Mesothelial cell of epicardium (in vitro differentiated cells): ENCODE measurements at regions not wholly inside any gene's neighbourhood (a gene's known extent, or its start where the extent isn't known, plus 50 kb on each side); places are given as distances from the start of the nearest gene placed in this dataset.

Experiments
- DNase-seq, 2 experiments: peaks; one replicate each; pipeline ENCODE4 v3.0.0; 2021; ENCODE audit warnings: low spot score in 2 of 2; ENCODE audit not compliant: unreplicated experiment in 2 of 2
- H3K27ac Mint-ChIP-seq: 2 replicates; pipeline ENCODE4 v1.8.0; 2021; ENCODE audit warnings: mixed read lengths
- H3K27me3 Mint-ChIP-seq: 2 replicates; pipeline ENCODE4 v1.8.0; 2021; ENCODE audit warnings: low read depth, mixed read lengths
- H3K36me3 Mint-ChIP-seq: 2 replicates; pipeline ENCODE4 v1.8.0; 2021; ENCODE audit warnings: mixed read lengths
- H3K4me1 Mint-ChIP-seq: 2 replicates; pipeline ENCODE4 v1.8.0; 2021; ENCODE audit warnings: mixed read lengths
- H3K4me3 Mint-ChIP-seq: 2 replicates; pipeline ENCODE4 v1.8.0; 2021; ENCODE audit warnings: mild to moderate bottlenecking, moderate library complexity, mixed read lengths
- H3K9me3 Mint-ChIP-seq: 2 replicates; pipeline ENCODE4 v1.8.0; 2021; ENCODE audit warnings: mixed read lengths
- CTCF ChIP-seq: fragments of 200-600 bp; sonication (generic); IDR thresholded peaks from one replicate; pipeline ENCODE4 v1.5.0; 2021; ENCODE audit warnings: antibody characterized with exemption; ENCODE audit not compliant: unreplicated experiment

- no peak for TF ChIP-seq CTCF
- peaks cover 13% of the 10 kb centered on the region for H3K27me3 Mint-ChIP-seq
- H3K9me3 Mint-ChIP-seq, result no peaks in the 10 kb centered on the region
- no peak overlapping the region for H3K4me3 Mint-ChIP-seq
- no peak overlapping the region for H3K27ac Mint-ChIP-seq
- peaks cover 14% of the 10 kb centered on the region for H3K4me1 Mint-ChIP-seq
- no peak for DNase-seq
- no peaks in the 10 kb centered on the region for H3K36me3 Mint-ChIP-seq
These were observed 86.6 kb upstream of the BRD7 start for GRCh38 chr16:50455288-50455845.

- no peak for DNase-seq
- Mint-ChIP-seq H3K27ac (no peak overlapping the region), H3K4me1 (peaks cover 15% of the 10 kb centered on the region), H3K27me3 (peaks cover 6% of the 10 kb centered on the region), H3K4me3 (no peak overlapping the region), H3K9me3 (no peaks in the 10 kb centered on the region), H3K36me3 (no peaks in the 10 kb centered on the region)
- no peak for TF ChIP-seq CTCF
These were observed 84.7 kb upstream of the BRD7 start for GRCh38 chr16:50453446-50453845.

- Mint-ChIP-seq H3K27ac (no peak overlapping the region), H3K27me3 (peaks cover 13% of the 10 kb centered on the region), H3K4me3 (no peak overlapping the region), H3K9me3 (no peaks in the 10 kb centered on the region), H3K36me3 (no peaks in the 10 kb centered on the region), H3K4me1 (peaks cover 9% of the 10 kb centered on the region)
- no peak for TF ChIP-seq CTCF
- no peak for DNase-seq
These were observed 83.2 kb upstream of the BRD7 start for GRCh38 chr16:50451951-50452508.

GRCh38 chr16:50450957-50451356 lies 82.2 kb upstream of the BRD7 start:
- H3K4me1 Mint-ChIP-seq, result peaks cover 9% of the 10 kb centered on the region
- no peak overlapping the region for H3K4me3 Mint-ChIP-seq
- DNase-seq, result no peak
- H3K27me3 Mint-ChIP-seq, result peaks cover 16% of the 10 kb centered on the region
- H3K9me3 Mint-ChIP-seq, result no peaks in the 10 kb centered on the region
- no peak for TF ChIP-seq CTCF
- H3K36me3 Mint-ChIP-seq, result no peaks in the 10 kb centered on the region
- H3K27ac Mint-ChIP-seq, result no peak overlapping the region

- Mint-ChIP-seq H3K36me3 (no peaks in the 10 kb centered on the region), H3K27ac (no peak overlapping the region), H3K9me3 (no peaks in the 10 kb centered on the region), H3K4me1 (peaks cover 7% of the 10 kb centered on the region), H3K4me3 (no peak overlapping the region), H3K27me3 (peaks cover 16% of the 10 kb centered on the region)
- TF ChIP-seq CTCF, result no peak
- DNase-seq, result no peak
These were observed 81.0 kb upstream of the BRD7 start for GRCh38 chr16:50449800-50450199.
